Esophagus mucosa (tissue), 1 donor: ENCODE measurements at regions not wholly inside any gene's neighbourhood (a gene's known extent, or its start where the extent isn't known, plus 50 kb on each side); places are given as distances from the start of the nearest gene placed in this dataset.
"Not testable (repeated sequence)": the region's sequence is repeated elsewhere in the genome, so short reads cannot be mapped to it uniquely, and the experiment has no call there.

Experiments used
- ATAC-seq: fragments of 200-7000 bp; cut with Tn5 transposase; one replicate; pipeline ENCODE4 v1.9.1; 2020
- donor health status: DM: yes; HTN: yes; CAD: no.

DNA sequence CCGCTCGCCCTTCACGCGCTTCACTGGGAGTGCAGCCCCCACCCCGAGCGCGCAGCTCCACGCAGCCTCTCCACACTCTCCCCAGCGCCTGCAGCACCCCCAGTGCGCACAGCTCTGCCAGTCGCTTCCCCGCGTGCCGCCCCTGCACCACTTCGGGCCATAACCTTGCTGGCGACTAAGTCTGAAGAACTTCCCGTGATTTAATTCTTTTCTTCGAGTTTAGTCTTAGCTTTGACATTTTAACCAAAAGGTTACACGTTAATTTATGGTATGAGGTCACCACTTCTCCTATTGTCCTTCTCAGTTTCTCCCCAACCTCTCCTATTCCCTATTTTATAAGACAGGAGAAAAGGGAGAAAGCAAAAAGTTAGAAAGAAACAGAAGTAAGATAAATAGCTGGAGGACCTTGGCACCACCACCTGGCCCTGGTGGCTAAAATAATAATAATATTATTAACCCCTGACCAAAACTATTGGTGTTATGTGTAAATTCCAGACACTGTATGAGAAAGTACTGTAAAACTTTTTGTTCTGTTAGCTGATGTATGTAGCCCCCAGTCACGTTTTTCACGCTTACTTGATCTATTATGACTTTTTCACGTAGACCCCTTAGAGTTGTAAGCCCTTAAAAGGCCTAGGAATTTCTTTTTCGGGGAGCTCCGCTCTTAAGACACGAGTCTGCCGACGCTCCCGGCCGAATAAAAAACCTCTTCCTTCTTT lies 129.2 kb downstream of the KBTBD2 start:
- not testable (repeated sequence) for ATAC-seq

DNA sequence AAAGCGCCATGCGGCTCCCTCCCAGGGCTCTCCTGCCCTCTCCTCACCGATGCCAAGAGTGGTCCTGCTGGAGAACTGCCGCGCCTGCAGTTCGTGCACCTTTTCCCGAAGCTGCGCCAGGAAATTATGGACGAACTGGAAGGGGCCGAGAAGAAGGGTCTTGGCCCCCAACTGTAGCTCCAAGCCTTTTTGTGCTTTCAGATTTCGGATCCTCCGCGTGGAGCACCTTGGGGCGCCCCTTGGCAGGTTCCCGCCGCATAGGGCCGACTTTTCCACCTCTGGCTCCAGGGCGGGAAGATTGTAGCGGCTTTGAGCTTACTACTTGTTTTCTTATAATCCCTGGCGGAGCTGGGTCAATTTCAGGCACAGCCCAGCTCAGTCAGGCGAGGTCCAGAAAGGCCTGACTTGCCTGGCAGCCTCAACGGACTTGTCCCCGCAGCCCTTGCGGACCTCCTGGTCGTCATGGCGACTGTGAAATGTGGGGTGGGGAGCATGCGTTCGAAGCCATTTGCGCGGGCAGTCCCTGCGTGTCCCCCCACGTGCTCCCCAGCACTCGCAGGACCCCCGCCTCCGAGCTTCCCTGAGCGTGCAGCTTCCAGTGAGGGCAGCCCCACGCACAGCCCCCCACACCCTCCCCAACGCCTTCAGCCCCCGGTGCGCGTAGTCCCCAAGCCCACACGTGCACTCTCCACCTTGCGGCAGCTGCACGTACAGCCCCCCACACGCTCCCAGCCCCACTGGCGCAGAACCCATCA lies 129.9 kb downstream of the KBTBD2 start:
- ATAC-seq = no peak

DNA sequence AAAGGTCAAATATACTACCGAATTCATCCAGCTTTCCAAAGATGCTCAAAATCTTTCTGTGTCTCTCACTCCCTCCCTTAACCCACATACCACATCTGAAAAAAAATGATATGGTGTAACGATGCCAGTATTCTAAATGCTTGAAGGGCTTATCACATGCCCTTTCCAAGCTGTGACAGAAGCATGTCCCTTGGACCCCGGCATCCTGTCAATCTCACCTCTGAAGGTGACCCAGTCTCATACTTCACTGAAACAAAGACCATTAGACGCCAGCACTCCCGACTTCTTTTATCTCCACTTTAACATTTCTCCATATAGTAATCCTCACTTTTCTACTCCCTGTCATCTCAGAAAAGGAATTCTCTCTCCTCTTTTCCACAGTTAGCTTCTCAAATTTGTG lies 130.8 kb downstream of the KBTBD2 start:
- not testable (repeated sequence) for ATAC-seq

DNA sequence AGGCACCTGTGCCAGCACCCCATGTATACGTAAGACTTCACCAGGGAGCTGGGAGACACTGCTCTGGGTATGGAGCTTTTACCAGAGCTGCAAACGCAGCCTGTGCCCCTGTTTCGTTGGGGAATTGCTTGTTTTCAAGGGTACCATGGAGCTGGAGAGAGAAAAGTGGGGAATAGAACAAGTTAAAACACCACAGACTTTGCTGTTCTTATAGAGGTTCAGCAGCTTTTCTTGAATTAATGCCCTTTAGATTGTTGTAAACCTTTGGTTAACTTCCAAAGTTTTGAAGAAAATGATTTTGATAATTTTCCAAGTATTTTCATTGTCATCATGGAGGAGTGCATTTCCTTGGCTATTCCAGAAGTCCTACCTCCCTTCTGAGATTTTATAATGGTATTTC lies 131.7 kb downstream of the KBTBD2 start:
- not testable (repeated sequence) for ATAC-seq

DNA sequence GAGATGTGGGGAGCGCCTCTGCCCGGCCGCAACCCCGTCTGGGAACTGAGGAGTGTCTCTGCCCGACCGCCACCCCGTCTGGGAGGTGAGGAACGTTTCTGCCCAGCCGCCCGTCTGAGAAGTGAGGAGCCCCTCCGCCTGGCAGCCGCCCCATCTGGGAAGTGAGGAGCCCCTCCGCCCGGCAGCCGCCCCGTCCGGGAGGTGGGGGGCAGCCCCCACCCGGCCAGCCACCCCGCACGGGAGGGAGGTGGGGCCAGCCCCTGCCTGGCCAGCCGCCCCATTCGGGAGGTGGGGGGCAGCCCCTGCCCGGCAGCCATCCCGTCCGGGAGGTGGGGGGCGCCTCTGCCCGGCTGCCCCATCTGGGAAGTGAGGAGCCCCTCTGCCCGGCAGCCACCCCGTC lies 137.7 kb downstream of the KBTBD2 start:
- not testable (repeated sequence) for ATAC-seq

DNA sequence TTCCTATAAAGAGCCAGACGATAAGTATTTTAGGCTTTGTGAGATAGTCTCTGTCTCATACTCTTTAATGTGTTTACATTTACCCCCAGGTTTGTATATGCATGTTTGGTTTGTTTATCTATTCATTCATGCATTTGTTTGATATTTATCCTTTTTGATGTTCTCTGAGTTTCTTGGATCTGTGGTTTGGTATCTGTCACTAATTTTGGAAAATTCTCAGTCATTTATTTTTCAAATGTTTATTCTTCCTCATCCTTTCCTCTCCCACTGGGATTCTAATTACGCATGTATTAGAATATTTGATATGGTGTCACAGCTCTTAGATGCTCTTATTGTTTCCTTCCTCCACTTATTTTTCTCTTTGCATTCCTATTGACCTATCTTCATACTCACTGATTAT lies 143.2 kb downstream of the KBTBD2 start:
- not testable (repeated sequence) for ATAC-seq

DNA sequence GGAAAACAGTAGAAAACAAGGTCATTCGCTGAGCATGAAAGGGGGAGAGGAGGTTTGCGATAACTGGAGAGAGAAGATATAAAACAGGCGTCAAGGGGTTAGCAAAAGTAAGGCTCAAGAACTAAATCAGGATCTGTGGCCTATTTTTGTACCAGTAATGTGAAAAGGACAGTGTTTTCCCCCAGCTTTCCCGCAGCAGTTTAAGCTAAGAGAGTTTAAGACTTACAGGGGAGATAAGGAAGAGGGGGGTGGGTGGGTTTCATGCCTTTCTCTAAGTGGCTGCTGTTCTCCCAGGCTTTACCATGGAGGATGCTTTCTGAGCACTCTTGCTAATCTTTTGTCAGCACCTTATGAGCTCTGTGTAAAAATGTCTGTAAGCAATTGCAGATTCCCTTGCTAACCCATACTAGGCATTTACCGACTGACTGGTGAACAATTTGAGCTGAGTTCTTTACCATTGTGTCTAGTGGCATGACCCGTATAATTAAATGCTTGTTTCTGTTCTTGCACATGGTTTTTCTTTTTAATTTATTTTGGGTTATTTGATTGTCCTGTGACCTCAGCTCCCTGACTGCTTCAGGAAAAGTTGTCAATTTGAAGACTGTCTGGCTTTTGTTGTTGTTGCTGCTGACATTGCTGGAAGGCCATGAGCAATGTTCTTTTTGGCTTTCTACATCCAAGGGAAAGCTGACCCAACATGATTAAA lies 144.0 kb downstream of the KBTBD2 start:
- not testable (repeated sequence) for ATAC-seq

DNA sequence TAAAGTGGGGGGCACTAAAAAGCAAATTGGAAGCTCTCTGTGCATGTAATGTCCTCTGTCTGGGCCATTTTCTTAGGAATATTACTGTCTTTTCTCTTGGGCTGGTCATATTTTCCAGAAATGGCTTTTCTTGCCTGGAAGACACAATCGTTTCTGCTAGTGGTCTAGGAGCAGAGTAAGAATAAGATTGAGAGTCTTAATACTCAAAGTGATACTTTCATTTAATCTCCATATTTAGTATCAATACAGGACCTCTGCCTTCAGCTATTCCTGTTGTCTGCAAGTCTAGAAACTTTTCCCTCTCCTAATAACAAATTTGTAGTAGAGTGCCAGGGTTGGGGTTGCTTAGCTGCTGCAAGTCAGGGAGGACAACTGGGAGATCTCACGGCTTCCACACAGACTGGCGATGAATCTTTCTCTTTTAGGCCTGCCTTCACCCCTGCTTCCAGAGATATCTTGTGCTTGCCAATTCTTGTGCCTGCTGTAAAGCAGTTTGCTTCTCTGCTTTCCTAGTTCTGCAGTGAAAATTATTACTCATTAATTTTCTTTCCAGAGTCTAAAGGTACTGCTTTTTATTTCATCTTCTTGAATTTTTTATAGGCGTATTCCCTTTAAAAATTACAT lies 149.6 kb downstream of the KBTBD2 start:
- not testable (repeated sequence) for ATAC-seq

DNA sequence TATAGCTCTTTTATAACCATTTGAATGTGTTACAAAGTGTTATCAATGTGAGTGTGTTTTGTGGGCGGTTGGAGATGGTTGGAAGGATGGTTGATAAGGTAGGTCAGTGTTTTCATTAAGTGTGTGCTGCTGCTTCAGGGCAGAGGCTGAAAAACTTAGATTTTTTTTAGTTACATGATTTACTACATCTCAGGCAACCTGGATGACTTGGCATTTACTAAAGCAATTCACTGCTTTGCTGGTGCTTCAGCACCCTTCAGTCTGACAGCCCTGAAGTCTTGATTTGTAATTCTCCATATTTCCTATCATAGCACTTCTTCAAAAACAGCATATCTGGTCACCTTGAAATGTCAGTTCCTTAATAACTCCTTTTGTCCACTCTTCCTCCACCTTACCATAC lies 151.8 kb downstream of the KBTBD2 start:
- ATAC-seq = not testable (repeated sequence)

DNA sequence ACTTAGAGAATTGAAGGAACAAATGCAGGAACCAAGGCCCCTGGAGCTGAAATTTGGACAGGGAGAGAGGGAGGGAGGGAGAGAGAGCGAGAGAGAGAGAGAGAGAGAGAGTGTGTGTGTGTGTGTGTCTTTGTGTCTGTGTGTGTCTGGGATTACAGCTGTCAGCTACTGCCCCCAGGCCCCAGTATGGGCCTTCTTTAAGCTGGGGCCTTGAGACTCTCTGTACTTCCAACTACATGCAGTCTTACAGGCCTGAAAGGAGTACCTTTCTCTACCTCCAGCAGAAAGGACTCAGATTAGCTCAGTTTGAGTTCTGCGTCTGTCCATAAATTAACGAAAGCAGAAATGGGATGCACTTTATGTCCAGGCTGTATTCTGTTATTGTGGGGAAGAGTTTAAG lies 153.2 kb downstream of the KBTBD2 start:
- not testable (repeated sequence) for ATAC-seq

DNA sequence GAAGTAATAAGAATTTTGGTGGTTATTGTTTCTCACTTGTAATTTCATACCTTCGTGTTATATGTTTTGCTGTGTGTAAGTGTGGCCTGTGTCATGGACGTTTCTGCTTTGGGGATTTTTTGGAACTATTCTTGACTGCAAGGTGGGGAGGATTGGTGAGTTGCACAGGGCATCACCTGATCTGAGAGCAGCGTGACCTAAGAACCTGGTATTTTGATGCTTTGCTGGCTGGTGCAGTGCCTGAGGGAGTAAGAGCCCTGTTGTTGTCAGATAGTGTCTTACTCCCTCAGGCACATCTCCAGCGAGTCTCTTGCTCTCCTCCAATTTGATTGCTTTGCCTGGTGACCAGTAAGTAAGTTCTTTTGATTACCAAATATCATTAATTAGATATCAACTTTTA lies 158.8 kb downstream of the KBTBD2 start:
- not testable (repeated sequence) for ATAC-seq

DNA sequence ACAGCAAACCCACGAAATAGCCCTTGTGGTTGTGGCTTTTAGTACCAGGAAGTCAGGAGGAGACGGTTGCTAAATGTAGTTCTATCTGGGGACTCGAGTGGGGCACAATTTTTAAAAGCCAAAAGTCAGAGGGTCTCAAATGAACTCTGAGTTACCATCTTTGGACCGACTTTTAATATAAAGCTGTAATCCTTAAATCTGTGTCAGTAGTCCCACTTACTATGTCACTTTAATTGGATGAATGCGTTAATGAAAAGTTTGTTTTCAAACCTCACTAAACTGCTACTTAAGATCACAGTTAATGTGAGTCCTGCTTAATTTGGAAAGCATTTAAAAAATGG lies 162.3 kb downstream of the KBTBD2 start:
- ATAC-seq = not testable (repeated sequence)

DNA sequence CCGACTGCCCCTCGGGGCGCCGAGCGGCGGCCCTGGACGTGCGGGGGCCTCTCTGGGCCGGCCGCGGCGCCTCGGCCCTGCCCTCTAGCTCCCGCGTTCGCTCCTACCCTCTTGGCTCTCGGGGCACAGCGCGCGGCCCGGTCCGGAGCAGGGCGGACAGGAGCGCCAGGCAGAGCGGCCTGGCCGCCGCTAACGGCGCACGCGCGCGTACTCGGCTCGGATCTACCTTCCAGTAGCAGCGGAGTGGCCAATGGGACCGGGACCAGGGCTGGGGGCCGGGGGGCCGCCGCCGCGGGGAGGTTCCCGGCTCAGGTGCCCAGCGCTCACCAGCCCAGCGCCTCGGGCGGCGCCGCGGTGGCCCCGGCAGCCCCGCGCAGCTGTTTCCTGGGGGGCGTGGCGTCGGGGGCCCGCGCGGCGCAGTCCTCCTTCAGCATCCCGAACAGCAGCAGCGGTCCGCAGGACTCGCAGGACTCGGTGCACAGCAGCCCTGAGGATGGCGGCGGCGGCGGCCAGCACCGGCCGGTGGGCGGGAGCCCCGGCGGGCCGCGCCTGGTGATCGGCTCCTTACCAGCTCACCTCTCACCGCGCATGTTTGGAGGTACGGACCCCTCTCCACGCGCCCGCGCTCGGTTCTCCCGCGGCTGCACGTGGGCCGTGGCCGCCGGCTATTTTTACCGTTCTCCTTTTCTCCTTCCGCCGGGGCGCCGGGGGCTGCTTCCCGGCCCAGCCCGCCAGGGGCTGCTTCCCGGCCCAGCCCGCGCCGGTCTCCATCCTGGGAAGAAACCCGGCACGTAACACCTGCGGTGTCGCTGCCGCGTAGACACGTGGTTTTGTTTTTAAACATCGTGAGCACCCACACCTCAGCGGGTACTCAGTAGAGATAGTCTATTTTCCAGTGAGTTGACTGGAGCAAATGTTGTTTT lies 162.9 kb downstream of the KBTBD2 start:
- ATAC-seq = peak; percentile 87

DNA sequence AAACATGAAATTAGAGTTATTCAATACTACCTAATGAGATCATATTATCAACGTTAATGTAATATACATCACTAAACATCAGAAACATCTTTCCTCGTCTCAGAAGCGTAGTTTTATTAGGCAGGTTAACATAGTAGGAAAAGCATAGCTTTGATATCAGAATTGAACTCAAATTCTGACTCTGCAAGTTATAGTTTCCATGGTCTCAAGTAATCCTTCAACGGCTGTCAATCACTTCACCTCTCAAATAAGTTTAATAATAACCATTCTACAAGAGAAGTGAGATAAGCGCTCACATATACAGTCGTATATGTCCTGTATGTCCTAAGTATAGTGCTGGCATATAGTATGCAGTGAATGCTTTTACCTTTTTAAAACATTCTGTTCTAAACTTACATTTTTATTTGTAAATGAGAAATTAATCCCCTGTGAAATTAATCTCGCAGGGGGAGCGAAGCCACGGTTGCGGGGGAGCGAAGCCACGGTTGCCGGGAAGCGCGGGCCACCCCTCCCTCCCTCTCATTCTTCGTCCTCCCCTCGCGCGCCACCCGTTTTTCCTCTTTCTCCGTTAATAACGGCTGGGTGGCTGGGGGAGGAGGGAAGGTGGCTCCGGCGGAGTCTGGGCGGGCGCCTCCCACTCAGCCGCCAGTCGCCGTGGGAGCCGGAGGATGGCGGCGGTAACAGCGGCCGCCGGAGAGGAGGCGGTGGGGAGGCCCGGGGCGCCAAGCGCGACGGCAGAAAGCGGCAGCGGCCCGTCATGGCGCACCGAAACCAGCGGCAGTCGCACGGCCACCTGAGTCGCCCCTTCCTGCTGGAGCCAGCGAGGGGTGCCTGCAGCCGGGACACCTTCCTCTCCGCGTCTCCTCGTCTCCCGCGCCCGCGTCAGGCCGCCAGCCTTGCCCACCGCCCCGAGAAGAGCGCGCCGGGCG lies 163.8 kb downstream of the KBTBD2 start:
- ATAC-seq = peak; percentile 70

DNA sequence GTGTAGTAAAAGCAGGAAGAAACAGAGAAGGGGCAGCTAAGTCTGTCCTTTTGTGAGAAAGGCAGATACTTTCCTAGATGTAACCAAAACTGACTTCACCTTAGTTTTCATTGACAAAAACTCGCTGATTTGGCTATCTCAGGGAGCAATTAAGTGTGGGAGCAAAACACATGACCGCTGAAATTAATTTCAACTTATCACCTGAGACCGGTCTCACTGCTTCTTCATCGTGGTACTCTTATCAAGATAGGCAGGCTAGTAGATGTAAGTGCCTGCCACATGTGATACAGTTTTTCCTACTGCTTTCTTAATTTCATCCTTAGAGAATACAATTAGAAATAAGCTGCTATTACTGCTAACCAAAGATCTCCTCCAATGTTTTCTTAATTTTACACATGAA lies 168.7 kb downstream of the KBTBD2 start:
- not testable (repeated sequence) for ATAC-seq

DNA sequence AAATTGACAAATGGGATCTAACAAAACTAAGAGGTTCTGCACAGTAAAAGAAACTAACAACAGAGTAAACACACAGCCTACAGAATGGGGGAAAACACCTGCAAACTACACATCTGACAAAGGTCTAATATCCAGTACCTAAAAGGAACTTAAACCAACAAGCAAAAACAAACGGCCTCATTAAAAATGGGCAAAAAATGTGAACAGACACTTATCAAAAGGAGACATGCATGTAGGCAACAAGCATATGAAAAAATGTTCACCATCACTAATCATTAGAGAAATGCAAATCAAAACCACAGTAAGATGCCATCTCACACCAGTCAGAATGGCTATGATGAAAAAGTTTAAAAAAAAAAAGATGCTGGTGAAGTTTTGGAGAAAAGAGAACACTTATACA lies 197.4 kb downstream of the KBTBD2 start:
- ATAC-seq = no peak

DNA sequence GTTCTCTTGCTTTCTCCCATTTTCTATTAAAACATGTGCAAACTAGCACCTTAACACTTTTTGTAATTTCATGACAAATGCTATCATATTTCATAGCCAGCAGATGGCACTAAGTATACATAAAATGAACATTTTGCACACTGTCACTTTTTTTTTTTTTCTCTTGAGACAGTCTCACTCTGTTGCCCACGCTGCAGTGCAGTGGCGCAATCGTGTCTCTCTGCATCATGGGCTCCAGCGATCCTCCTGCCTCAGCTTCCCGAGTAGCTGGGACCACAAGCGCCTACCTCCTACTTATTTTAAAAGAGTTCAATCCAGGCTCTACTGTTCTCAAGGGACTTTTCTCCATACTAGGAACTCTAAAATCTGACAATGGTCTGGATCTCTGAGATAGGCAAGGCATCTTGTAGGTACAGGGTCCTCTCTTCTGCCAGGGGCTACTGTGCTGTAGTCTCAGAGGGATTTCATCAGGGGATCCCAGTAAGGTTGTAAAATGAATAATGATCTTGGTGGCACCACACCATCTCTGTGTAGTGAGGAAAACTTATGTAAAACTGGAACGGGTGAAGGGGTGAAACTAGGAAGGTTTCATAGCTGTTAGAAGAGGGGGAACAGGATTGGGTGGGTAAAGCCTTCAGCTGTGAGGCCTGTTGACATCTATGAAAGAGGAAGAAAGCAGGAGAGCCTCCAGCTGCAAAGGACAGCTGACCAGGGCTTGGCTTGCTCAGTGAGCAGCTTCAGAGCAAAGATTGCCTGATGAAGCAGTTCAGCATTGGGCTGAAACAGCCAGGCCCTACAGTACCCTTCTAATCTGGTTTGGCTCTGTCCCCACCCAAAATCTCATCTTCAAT lies 196.9 kb downstream of the AVL9 start:
- peak; percentile 82 for ATAC-seq

DNA sequence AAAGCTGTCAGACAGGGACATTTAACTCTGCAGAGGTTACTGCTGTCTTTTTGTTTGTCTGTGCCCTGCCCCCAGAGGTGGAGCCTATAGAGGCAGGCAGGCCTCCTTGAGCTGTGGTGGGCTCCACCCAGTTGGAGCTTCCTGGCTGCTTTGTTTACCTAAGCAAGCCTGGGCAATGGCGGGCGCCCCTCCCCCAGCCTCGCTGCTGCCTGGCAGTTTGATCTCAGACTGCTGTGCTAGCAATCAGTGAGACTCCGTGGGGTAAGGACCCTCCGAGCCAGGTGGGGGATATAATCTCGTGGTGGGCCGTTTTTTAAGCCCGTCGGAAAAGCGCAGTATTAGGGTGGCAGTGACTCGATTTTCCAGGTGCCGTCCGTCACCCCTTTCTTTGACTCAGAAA lies 192.8 kb downstream of the AVL9 start:
- ATAC-seq = not testable (repeated sequence)

DNA sequence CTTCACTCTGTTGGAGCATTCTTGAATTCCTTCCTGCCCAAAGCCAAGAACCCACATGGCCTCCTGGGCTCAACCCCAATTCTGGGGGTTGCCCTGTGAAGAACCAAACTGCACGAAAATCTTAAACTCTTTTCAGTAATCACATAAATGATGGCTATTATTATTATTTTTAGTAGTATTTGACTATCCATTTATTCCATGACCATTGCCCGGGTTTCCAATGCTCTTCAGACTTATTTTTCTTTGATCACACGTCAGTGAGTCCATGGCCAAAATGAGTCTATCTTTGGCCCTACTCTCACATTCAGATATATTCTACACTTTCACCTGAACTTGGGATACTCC lies 185.9 kb downstream of the AVL9 start:
- no peak for ATAC-seq
